ENCODE measurements at regions not wholly inside any gene's neighbourhood (a gene's known extent, or its start where the extent isn't known, plus 50 kb on each side); places are given as distances from the start of the nearest gene placed in this dataset.

DNA sequence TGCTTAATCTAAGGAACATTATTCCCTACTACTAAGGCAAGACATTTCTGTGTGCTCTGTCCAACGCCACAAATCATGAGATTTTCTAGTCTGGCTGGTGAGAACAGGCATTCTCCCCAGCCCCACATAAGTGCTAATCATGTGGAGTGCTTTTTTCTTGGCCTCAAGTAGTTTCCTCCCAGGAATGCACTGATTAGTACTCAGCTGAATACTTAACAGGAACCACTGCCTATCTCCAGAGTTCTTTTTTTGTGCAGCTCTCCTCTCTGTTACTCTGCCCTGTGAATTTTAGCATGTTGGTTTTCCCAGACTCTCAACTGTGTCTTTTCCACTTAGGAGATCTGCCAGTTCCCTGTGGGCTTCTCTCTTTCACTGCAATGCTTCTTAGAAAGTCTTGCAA lies 1098.5 kb upstream of the LRRTM3 start:
- POLR2A ChIA-PET = no interaction called here
- H3K4me1 ChIP-seq (ENCODE audit: control insufficient read depth, insufficient read depth, low read length) = no peaks in the 10 kb centered on the region
- H3K4me3 ChIP-seq (ENCODE audit: low read depth, low read length) = no peak overlapping the region
- no peak overlapping the region for H3K27ac ChIP-seq (ENCODE audit: extremely low read depth, low read depth, low read length)
- H3K9me3 ChIP-seq (ENCODE audit: control insufficient read depth, insufficient read depth, low read depth, low read length) = no peaks in the 10 kb centered on the region
- CTCF ChIA-PET = interaction anchor here (0.7 kb wide), 1 partner anchor 1789 kb away, joined by 3 read pairs; no protein-coding TSS in a partner anchor
- no peaks in the 10 kb centered on the region for H3K36me3 ChIP-seq (ENCODE audit: control insufficient read depth in 2 of 2, insufficient read depth in 1 of 2, low read length in 2 of 2)
- TF ChIP-seq KLF16 (tag by site-specific recombination; IDR thresholded peaks at IDR 0.05) (no peak), ZNF768 (tag by site-specific recombination; IDR thresholded peaks at IDR 0.05) (no peak), BCL6B (tag by site-specific recombination; IDR thresholded peaks at IDR 0.05) (no peak)

- H3K4me1 ChIP-seq (ENCODE audit: control insufficient read depth, insufficient read depth, low read length) = no peaks in the 10 kb centered on the region
- ChIA-PET POLR2A (no interaction called here), CTCF (no interaction called here)
- no peak overlapping the region for H3K4me3 ChIP-seq (ENCODE audit: low read depth, low read length)
- no peaks in the 10 kb centered on the region for H3K36me3 ChIP-seq (ENCODE audit: control insufficient read depth in 2 of 2, insufficient read depth in 1 of 2, low read length in 2 of 2)
- TF ChIP-seq ZNF623 (tag by site-specific recombination; IDR thresholded peaks at IDR 0.05) (no peak), TSHZ1 (tag by site-specific recombination; IDR thresholded peaks at IDR 0.05; ENCODE audit: borderline replicate concordance) (no peak), GLIS1 (tag by site-specific recombination; IDR thresholded peaks at IDR 0.05) (no peak), ZBTB20 (tag by site-specific recombination; IDR thresholded peaks at IDR 0.05) (no peak), ZNF184 (tag by site-specific recombination; IDR thresholded peaks at IDR 0.05) (no peak), MYNN (tag by site-specific recombination; IDR thresholded peaks at IDR 0.05; ENCODE audit: borderline replicate concordance) (no peak), ZNF302 (tag by site-specific recombination; IDR thresholded peaks at IDR 0.05; ENCODE audit: low read depth) (no peak), ZNF114 (tag by site-specific recombination; IDR thresholded peaks at IDR 0.05) (no peak), HOXD13 (CRISPR knock-in tag; IDR thresholded peaks at IDR 0.05; ENCODE audit: borderline replicate concordance) (no peak), ZNF311 (tag by site-specific recombination; IDR thresholded peaks at IDR 0.05; ENCODE audit: borderline replicate concordance) (no peak), ZNF530 (tag by site-specific recombination; IDR thresholded peaks at IDR 0.05; ENCODE audit: low read depth) (no peak), ZNF426 (tag by site-specific recombination; IDR thresholded peaks at IDR 0.05) (no peak), ZNF621 (tag by site-specific recombination; IDR thresholded peaks at IDR 0.05) (no peak), PRDM10 (tag by site-specific recombination; IDR thresholded peaks at IDR 0.05) (no peak), ZNF555 (tag by site-specific recombination; conservative IDR thresholded peaks at IDR 0.05) (no peak)
- TF ChIP-seq, protein P1, sequence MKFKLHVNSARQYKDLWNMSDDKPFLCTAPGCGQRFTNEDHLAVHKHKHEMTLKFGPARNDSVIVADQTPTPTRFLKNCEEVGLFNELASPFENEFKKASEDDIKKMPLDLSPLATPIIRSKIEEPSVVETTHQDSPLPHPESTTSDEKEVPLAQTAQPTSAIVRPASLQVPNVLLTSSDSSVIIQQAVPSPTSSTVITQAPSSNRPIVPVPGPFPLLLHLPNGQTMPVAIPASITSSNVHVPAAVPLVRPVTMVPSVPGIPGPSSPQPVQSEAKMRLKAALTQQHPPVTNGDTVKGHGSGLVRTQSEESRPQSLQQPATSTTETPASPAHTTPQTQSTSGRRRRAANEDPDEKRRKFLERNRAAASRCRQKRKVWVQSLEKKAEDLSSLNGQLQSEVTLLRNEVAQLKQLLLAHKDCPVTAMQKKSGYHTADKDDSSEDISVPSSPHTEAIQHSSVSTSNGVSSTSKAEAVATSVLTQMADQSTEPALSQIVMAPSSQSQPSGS (tag by site-specific recombination; IDR thresholded peaks at IDR 0.05; ENCODE audit: low read depth) = no peak
- H3K9me3 ChIP-seq (ENCODE audit: control insufficient read depth, insufficient read depth, low read depth, low read length) = no peaks in the 10 kb centered on the region
- no peak overlapping the region for H3K27ac ChIP-seq (ENCODE audit: extremely low read depth, low read depth, low read length)
Measured at GRCh38 chr10:65838811-65839210, 1087.0 kb upstream of the LRRTM3 start.
